GM12878 (cell line): ENCODE measurements at regions not wholly inside any gene's neighbourhood (a gene's known extent, or its start where the extent isn't known, plus 50 kb on each side); places are given as distances from the start of the nearest gene placed in this dataset.

Experiments
- ATAC-seq: fragments of 200-7000 bp; cut with Tn5 transposase; 3 replicates; pipeline ENCODE4 v1.9.1; 2020; ENCODE audit warnings: mild to moderate bottlenecking, moderate library complexity
- BruUV-seq: library from RNA; stranded (reverse); fragments of 400-500 nt; replicated peaks from 2 replicates; lab custom pipeline; 2021; lab: Mats Ljungman, UMichigan
- CTCF ChIA-PET: fragments of 300-600 bp; sonication (Branson Sonifier 250); formaldehyde crosslinking; extraction: SDS; loops from one replicate; lab custom pipeline; 2021; ENCODE audit warnings: inconsistent platforms; lab: Yijun Ruan, JAX
- POLR2A ChIA-PET: fragments of 350-600 bp; formaldehyde crosslinking; extraction: SDS; loops from one replicate; lab custom pipeline; 2021; ENCODE audit warnings: inconsistent platforms; lab: Charles Lee
- RAD21 ChIA-PET: fragments of 300-600 bp; sonication (Branson Sonifier 250); formaldehyde crosslinking; loops from one replicate; lab custom pipeline; 2023; ENCODE audit warnings: antibody characterized with exemption; ENCODE audit not compliant: unreplicated experiment; lab: Charles Lee
- SMC1A ChIA-PET: fragments of 300-600 bp; sonication (Branson Sonifier 250); formaldehyde crosslinking; loops from one replicate; lab custom pipeline; 2023; ENCODE audit not compliant: unreplicated experiment, uncharacterized antibody; lab: Charles Lee
- DNase-seq: peaks from one replicate; pipeline ENCODE4 v3.0.0-alpha.2; 2011; ENCODE audit warnings: low read depth, low spot score
- FAIRE-seq: peaks from 3 replicates; lab custom pipeline; 2011; peaks lifted over from hg19 to GRCh38; lab: Jason Lieb, UNC
- H2AFZ ChIP-seq: 2 replicates; pipeline ENCODE4 v1.6.0; 2011; ENCODE audit warnings: low read depth, low read length, control low read depth; ENCODE audit not compliant: control insufficient read depth
- H3K27ac ChIP-seq: 2 replicates; pipeline ENCODE4 v1.5.1; 2011; ENCODE audit warnings: control low read depth; ENCODE audit not compliant: control insufficient read depth, insufficient read depth
- H3K27me3 ChIP-seq, 2 experiments: replicated peaks in 1 of 2; 2 replicates each; pipeline versions ENCODE4 v1.6.0 to v1.6.1; 2011; ENCODE audit warnings: low read length in 1 of 2; ENCODE audit not compliant: control insufficient read depth in 2 of 2, insufficient read depth in 2 of 2
- H3K36me3 ChIP-seq, 2 experiments: 2 replicates each; pipeline ENCODE4 v1.5.1; 2011; ENCODE audit warnings: low read length in 1 of 2; ENCODE audit not compliant: control insufficient read depth in 2 of 2, insufficient read depth in 2 of 2
- H3K4me1 ChIP-seq: 2 replicates; pipeline ENCODE4 v1.6.1; 2011; ENCODE audit warnings: mild to moderate bottlenecking, low read length, moderate library complexity, mixed read lengths; ENCODE audit not compliant: control insufficient read depth, insufficient read depth
- H3K4me2 ChIP-seq: 2 replicates; pipeline ENCODE4 v1.6.0; 2011; ENCODE audit warnings: control low read depth; ENCODE audit not compliant: control insufficient read depth, insufficient read depth
- H3K4me3 ChIP-seq: fragments of 200-600 bp; sonication (generic); 2 replicates; pipeline ENCODE4 v1.5.1; 2016
- H3K79me2 ChIP-seq: 2 replicates; pipeline ENCODE4 v1.6.0; 2011; ENCODE audit warnings: low read length; ENCODE audit not compliant: control insufficient read depth, insufficient read depth
- H3K9ac ChIP-seq: 2 replicates; pipeline ENCODE4 v1.8.0; 2011; ENCODE audit warnings: low read length, control low read depth, mixed read lengths; ENCODE audit not compliant: control insufficient read depth, insufficient read depth
- H3K9me3 ChIP-seq: replicated peaks from 3 replicates; pipeline ENCODE4 v1.5.1; 2011; ENCODE audit warnings: mild to moderate bottlenecking, low read length; ENCODE audit not compliant: control insufficient read depth, insufficient read depth
- H4K20me1 ChIP-seq: 2 replicates; pipeline ENCODE4 v1.6.0; 2011; ENCODE audit not compliant: control insufficient read depth, insufficient read depth
- ZNF384 ChIP-seq: IDR thresholded peaks from 2 replicates; pipeline ENCODE4 v1.6.1; 2012; ENCODE audit warnings: low read depth, mild to moderate bottlenecking, low read length, improper control_type of control experiment, borderline replicate concordance
- WGBS: methylation state at CpG from one replicate; pipeline ENCODE4 v1.1.6; 2016; ENCODE audit warnings: low lambda C conversion rate; ENCODE audit not compliant: insufficient replicate concordance, insufficient coverage; ENCODE audit errors: missing lambda C conversion rate; 5-methylcytosine and 5-hydroxymethylcytosine counted together
- in situ Hi-C: fragments of 300-500 bp; cut with MboI; formaldehyde crosslinking; loops from 9 replicates; pipeline ENCODE4 v1.14.3; 2018; ENCODE audit warnings: mixed read lengths
- intact Hi-C: fragments of 100-400 bp; cut with micrococcal nuclease; formaldehyde crosslinking; loops from one replicate; pipeline ENCODE4 v1.14.2; 2022; ENCODE audit not compliant: unreplicated experiment
- TF ChIP-seq, protein P1 (sequence below): fragments of 450-650 bp; conservative IDR thresholded peaks from 2 replicates; pipeline ENCODE4 v1.6.1; 2017; ENCODE audit warnings: mild to moderate bottlenecking, moderate library complexity
- TF ChIP-seq, protein P2 (sequence below): fragments of 450-650 bp; formaldehyde crosslinking; IDR thresholded peaks from 2 replicates; pipeline ENCODE4 v1.4.0; 2022; ENCODE audit warnings: mild to moderate bottlenecking, moderate library complexity

DNA sequence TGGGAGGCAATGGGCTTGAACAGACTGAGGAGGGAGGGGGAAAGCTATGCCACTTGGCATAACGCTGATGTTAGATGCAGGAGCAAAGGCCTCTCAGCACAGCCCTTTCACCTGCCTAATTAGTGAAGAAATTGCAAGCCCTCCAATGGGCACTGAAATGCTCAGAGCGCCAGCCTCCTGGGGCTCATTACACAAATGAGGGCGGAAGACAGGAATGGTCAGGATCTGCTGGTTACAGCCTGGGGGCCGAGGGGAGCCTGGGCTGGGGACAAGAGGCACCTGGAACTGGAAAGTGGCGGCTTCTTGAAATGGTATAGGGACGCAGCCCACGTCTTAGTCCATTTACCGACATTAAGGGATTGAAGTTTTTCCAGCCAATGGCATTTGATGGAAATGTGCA is 50.2 kb upstream of the PLET1 start:
- ATAC-seq (no peak), FAIRE-seq (no peak), DNase-seq (no peak)
- TF ChIP-seq, protein P1, sequence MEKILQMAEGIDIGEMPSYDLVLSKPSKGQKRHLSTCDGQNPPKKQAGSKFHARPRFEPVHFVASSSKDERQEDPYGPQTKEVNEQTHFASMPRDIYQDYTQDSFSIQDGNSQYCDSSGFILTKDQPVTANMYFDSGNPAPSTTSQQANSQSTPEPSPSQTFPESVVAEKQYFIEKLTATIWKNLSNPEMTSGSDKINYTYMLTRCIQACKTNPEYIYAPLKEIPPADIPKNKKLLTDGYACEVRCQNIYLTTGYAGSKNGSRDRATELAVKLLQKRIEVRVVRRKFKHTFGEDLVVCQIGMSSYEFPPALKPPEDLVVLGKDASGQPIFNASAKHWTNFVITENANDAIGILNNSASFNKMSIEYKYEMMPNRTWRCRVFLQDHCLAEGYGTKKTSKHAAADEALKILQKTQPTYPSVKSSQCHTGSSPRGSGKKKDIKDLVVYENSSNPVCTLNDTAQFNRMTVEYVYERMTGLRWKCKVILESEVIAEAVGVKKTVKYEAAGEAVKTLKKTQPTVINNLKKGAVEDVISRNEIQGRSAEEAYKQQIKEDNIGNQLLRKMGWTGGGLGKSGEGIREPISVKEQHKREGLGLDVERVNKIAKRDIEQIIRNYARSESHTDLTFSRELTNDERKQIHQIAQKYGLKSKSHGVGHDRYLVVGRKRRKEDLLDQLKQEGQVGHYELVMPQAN: no peak
- TF ChIP-seq, protein P2, sequence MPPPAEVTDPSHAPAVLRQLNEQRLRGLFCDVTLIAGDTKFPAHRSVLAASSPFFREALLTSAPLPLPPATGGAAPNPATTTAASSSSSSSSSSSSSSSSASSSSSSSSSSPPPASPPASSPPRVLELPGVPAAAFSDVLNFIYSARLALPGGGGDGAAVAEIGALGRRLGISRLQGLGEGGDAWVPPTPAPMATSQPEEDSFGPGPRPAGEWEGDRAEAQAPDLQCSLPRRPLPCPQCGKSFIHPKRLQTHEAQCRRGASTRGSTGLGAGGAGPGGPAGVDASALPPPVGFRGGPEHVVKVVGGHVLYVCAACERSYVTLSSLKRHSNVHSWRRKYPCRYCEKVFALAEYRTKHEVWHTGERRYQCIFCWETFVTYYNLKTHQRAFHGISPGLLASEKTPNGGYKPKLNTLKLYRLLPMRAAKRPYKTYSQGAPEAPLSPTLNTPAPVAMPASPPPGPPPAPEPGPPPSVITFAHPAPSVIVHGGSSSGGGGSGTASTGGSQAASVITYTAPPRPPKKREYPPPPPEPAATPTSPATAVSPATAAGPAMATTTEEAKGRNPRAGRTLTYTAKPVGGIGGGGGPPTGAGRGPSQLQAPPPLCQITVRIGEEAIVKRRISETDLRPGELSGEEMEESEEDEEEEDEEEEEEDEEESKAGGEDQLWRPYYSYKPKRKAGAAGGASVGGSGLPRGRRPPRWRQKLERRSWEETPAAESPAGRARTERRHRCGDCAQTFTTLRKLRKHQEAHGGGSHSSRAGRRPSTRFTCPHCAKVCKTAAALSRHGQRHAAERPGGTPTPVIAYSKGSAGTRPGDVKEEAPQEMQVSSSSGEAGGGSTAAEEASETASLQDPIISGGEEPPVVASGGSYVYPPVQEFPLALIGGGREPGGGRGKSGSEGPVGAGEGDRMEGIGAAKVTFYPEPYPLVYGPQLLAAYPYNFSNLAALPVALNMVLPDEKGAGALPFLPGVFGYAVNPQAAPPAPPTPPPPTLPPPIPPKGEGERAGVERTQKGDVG (CRISPR knock-in tag): no peak
- TF ChIP-seq ZNF384: no peak
- in situ Hi-C loops: no loop called here
- POLR2A ChIA-PET: no interaction called here
- SMC1A ChIA-PET: no interaction called here
- WGBS: 37% methylated on average over 8 of the region's 8 CpGs
- H3K27me3 ChIP-seq: peaks cover 0 to 2% of the 10 kb centered on the region in 2 experiments; a peak in 1 of 4 replicates
- CTCF ChIA-PET: no interaction called here
- H3K9ac ChIP-seq: no peak overlapping the region
- no peak overlapping the region for H3K4me2 ChIP-seq
- no peaks in the 10 kb centered on the region for H3K4me1 ChIP-seq
- H3K27ac ChIP-seq: no peak overlapping the region
- no TSS peak for BruUV-seq
- no peaks in the 10 kb centered on the region for H3K79me2 ChIP-seq
- H4K20me1 ChIP-seq: no peaks in the 10 kb centered on the region
- no peaks in the 10 kb centered on the region for H3K36me3 ChIP-seq
- no peak overlapping the region for H2AFZ ChIP-seq
- RAD21 ChIA-PET: no interaction called here
- no peaks in the 10 kb centered on the region; the same call in 2 of the 3 replicates for H3K9me3 ChIP-seq
- intact Hi-C loops: no loop called here
- H3K4me3 ChIP-seq: no peak overlapping the region
